HG02970 (cell line): ENCODE measurements at regions not wholly inside any gene's neighbourhood (a gene's known extent, or its start where the extent isn't known, plus 50 kb on each side); places are given as distances from the start of the nearest gene placed in this dataset.
"Not testable (repeated sequence)": the region's sequence is repeated elsewhere in the genome, so short reads cannot be mapped to it uniquely, and the experiment has no call there.

Source experiments
- ATAC-seq: cut with Tn5 transposase; IDR thresholded peaks from one replicate; pipeline ENCODE4 v1.9.1; 2021; ENCODE audit warnings: mild to moderate bottlenecking, moderate library complexity, moderate number of reproducible peaks; ENCODE audit not compliant: unreplicated experiment, low FRiP score

GRCh38 chr3:3495611-3496010, 303.6 kb upstream of the LRRN1 start:
- no peak for ATAC-seq

GRCh38 chr3:3476669-3477068, 297.2 kb upstream of the CRBN start:
- no peak for ATAC-seq

DNA sequence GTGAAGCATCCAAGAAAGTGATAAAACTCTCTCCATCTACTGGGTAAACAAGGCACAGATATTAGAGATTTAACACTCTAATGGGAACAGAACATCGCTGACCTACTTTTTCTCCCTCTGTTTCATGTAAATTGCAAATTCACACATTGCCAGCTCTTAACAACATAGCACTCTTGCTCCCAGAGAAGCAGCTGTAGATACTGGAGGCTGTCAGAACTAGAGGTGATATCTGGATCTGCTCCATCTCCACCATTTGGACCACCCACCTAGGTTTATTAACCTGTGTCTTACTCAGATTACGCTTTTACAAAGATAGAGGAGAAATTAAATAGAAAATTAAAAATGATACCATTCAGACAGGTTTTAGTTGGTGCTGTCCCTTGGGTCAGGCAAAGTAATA, 289.1 kb upstream of the CRBN start:
- ATAC-seq, result no peak

GRCh38 chr3:3464131-3464530, 284.6 kb upstream of the CRBN start:
- no peak for ATAC-seq

DNA sequence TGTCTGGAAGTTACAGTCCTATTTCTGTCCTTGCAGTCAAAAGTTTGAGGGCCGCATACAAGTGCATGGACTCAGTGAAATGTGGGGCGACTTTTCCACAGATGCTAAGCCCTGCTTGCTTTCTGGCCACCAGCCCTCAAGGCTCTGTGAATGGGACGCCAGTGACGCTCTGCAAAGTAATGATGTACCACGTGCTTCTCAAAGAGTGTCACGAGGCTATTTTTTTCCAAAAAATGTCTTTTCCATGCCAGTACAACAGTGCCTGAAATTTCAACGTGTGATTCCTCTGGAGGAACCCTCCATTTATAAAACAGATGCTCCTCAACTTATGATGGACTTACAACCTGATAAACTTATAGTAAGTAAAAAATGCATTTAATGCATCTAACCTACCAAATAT, 281.8 kb upstream of the CRBN start:
- no peak for ATAC-seq

DNA sequence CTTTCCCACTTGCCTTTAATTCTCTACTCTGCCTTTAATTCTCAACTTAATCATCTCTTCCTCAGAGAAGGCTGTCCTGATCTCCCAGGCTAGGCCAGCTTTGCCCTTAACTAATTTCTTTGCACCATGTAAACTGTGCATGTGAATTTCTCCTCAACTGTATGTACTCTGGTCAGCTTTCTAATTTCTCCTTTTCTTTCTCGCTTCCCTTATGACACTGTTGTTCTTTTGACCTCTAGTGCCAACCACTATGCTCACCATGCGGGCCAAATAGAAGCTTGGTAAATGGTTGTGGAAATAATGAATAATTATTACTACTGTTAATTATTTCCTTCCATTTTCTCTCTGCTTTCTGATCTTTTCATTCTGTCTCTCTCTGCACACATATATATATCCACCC, 269.0 kb upstream of the CRBN start:
- no peak for ATAC-seq

DNA sequence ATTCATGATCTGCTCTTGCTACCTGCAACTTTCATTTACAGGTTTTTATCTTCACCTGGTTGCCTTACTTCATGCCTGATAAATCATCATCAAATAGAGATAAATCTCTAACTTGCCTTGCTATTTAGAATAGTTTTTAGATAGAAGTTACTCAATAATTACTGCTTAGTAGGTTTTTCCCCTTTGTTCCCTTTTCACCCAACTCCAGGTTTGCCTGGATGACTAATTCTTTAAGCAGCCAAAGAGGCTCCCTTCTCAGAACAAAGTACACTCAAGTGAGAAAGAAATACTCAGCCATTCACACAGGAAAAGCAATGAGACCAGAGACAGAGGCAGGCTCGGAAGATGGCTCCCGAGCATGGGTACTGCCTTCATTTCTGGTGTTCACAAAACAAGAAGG, 268.1 kb upstream of the CRBN start:
- no peak for ATAC-seq

GRCh38 chr3:3446251-3446650, 266.8 kb upstream of the CRBN start:
- ATAC-seq, result no peak

DNA sequence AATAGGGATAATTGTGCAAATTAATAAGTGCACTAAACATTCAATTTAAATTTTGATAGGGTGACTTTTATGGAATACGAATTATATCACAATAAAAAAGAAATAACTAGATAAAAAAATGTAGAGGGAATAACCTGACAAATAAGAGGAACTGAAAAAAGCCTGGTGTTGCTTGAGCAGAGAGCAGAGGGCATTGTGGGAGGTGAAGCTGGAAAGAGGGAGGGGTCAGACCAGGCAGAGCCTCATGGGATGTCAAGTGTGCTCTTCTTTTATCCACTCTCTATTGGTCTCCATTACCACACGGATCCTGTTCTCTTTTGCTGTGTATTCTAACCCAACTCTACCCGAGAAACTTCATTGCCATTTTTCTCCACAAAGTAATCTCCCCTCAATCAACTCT, 264.0 kb upstream of the CRBN start:
- ATAC-seq, result no peak

- ATAC-seq, result no peak
Observed at GRCh38 chr3:3433711-3434110, 254.2 kb upstream of the CRBN start.

DNA sequence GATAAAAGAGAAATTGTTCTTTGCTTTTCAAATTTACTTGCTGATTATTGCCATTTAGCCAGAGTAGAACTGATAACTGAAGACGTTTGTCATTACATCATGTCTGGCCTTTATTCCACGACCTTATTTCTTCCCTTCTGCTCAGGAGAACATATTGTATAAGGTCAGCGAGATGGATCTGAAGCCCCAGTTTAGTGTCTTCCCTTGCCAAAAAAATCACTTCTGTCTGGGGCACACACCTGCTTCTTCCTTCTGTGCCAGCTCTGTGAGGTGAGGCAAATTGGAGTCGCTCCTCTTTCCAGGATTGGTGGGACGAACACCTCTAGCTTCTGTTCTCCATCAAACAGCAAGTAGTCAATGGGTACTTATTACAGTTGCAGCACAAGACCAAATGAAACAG, 250.3 kb upstream of the CRBN start:
- no peak for ATAC-seq

GRCh38 chr3:3407707-3408106, 228.2 kb upstream of the CRBN start:
- ATAC-seq, result not testable (repeated sequence)

DNA sequence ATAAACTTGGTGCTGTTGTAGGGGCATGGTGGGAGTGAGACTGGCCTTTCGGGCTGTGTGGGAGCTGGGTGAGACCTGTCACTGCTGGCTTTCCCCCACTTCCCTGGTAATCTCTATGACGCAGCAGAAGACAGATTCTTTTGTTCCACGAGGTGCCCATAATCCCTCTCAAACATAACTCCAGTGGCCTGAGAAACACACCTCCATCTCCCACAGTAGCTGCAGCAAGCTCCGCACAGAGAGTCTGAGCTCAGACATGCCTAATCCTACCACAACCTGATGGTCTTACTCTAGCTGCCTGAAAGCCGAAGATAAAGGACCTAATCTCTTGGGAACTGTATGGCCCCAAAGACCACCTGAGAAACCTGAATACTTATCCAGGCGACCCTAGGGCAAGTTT, 225.6 kb upstream of the CRBN start:
- no peak for ATAC-seq

DNA sequence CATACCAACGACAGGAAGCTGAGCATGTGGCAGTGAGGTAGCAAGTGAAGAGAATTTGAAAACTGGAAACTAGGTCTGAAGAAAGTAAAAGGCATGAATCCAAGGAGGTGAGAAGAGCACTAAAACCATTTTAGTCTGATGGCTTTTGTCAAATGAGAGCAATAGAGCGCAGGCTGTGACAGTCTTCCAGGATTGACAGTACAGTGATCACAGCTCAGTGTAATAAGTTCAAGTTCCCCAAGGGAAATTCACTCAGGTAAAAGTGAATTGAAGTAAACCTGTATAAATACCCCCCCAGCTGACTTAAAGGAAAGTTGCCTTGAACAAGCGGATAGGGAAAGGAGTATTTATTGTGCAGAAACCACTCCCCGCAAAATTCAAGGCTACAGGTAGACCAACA, 224.2 kb upstream of the CRBN start:
- ATAC-seq, result no peak

DNA sequence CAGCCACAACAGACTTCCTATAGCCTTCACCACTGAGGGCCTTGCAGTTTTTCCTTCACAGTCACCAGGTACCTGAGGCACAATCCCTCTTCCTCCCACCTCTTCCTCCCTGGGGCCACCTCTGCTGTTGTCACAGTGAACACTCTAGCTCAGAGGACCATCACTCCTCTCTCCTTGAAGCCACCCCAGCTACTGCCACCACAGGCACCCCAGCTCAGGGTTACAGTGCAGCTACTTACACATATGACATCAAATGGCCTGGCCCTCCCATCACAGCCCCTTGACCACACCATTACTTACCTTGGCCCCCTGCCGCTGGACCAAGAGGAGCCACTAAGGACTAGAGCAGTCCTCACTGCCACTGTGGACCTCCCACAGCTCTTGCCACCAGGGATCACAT, 213.5 kb upstream of the CRBN start:
- no peak for ATAC-seq

DNA sequence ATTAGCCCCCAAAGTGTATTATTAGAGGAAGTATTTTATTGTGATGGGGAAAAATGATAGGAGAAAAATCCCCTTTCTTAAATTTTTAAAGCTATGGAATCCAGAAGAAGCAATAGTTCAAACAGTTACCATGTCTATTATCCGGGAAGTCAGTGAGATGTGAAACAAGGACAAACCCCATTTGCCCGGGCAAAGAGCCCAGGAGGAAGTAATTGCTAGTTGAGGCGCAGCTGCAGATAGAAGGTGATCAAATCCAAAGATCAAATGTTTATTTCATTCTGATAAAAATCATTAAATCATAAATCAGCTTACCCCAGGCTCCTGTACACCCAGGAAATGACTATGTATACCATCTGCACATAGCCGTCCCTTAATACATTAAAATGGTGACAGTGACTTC, 204.0 kb upstream of the CRBN start:
- no peak for ATAC-seq

GRCh38 chr3:3372210-3372777, 192.8 kb upstream of the CRBN start:
- no peak for ATAC-seq

DNA sequence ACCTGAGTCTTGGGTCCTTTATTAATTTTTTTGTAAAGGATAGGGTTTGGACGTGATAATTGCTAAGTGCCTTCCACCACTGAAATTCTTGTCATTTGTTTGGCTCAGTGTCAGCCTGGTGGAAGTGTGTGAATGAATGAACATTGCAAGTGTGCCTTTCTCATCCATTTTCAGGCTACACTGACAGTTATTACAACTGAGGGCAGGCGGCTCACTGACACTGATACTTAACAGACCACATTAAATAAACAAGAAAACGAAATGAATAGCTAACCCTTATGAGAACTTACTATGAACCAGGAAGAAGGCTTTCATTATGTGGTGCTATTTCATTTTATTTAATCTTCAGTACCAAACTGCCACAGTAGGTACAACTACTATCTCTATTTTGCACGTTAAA, 188.8 kb upstream of the CRBN start:
- no peak for ATAC-seq

DNA sequence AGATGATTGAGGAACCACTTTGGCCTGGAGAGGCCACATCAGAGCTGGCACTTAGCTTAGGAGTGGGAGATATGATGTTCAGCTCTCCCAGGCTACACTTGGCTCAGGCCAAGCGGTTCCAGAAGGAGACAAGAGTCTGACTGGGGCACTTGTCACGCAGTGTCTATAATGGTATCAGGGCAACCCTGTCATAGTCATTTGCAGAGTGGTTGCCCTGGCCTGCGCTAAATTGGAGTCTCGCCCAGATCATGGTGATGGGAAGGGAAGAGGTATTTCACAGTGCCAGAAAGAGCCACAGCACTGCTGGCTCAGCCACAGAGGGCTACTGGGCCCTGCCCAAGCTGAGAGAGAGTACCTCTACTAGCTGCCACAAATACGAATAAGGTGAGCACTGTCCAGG, 186.9 kb upstream of the CRBN start:
- no peak for ATAC-seq

DNA sequence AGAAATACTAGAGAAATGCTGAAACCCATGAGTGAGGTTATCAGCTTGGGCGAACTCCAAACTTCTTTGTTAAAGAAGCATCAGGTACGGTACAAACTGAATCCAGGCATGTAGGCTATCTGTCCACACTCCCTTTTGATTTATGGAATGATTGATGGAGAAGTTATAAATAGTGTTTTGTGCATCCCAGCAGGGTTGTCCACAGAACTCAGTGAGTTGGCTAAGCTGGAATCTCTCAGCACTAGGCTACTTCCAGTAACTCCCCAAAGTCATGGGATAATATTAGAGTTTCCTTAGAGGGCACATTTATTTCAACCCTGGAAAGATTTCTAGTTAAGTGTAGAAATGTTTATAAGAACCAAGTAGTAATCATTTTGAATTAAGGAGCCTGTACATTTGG, 186.2 kb upstream of the CRBN start:
- no peak for ATAC-seq

GRCh38 chr3:3356846-3357245, 177.4 kb upstream of the CRBN start:
- ATAC-seq, result no peak

- no peak for ATAC-seq
Observed at GRCh38 chr3:3355442-3355841, 176.0 kb upstream of the CRBN start.

DNA sequence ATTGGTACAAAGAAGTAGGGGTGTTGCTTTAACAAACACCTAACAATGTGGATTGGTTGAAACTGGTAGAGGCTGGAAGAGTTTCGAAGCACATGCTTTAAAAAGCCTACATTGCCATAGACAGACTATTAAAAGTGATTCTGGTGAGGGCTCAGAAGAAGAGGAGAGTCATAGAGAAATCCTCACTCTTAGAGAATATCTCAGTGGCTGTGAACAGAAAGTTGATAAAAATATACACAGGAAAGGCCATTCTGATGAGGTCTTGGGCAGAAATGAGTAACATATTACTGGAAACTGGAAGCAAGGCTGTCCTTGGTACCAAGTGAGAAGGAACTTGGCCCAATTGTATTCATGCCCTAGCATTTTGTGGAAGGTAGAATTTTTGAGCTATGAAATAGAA, 173.7 kb upstream of the CRBN start:
- ATAC-seq, result peak; percentile 59
